ENCODE measurements at regions not wholly inside any gene's neighbourhood (a gene's known extent, or its start where the extent isn't known, plus 50 kb on each side); places are given as distances from the start of the nearest gene placed in this dataset.
"Not testable (repeated sequence)": the region's sequence is repeated elsewhere in the genome, so short reads cannot be mapped to it uniquely, and the experiment has no call there.

DNA sequence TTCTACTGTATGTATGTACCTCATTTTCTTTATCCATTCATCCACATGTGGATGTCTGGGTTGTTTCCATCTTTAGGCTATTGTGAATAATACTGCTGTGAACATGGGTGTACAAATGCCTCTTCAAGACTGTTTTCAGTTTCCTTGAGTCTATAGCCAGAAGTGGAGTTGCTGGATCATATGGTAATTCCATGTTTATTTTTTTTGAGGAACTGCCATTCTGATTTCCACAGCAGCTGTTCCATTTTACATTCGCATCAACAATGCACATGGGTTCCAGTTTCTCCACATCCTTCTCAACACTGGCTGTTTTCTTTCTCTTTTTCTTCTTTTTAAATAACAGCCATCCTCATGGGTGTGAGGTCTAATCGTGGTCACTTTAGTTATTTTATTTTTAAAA, 69.9 kb upstream of the CTBP2 start:
- no peak overlapping the region for H3K27ac ChIP-seq

DNA sequence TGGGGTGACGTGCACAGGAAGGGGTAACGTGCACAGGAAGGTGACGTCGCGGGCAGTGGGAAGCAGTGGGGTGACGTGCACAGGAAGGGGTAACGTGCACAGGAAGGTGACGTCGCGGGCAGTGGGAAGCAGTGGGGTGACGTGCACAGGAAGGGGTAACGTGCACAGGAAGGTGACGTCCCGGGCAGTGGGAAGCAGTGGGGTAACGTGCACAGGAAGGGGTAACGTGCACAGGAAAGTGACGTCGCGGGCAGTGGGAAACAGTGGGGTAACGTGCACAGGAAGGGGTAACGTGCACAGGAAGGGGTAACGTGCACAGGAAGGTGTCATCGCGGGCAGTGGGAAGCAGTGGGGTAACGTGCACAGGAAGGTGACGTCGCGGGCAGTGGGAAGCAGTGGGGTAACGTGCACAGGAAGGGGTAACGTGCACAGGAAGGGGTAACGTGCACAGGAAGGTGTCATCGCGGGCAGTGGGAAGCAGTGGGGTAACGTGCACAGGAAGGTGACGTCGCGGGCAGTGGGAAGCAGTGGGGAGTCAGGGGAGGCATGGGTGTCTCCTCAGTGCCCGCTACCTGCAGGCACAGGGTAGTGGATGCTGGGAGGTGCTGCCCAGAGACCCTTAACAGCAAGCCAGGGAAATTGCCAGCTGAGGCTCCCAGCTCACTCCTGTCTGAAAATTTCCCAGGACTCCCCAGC, 68.0 kb upstream of the CTBP2 start:
- not testable (repeated sequence) for H3K27ac ChIP-seq

More for the DNA sequence above, 69.9 kb upstream of the CTBP2 start:
- TF ChIP-seq, protein P1, sequence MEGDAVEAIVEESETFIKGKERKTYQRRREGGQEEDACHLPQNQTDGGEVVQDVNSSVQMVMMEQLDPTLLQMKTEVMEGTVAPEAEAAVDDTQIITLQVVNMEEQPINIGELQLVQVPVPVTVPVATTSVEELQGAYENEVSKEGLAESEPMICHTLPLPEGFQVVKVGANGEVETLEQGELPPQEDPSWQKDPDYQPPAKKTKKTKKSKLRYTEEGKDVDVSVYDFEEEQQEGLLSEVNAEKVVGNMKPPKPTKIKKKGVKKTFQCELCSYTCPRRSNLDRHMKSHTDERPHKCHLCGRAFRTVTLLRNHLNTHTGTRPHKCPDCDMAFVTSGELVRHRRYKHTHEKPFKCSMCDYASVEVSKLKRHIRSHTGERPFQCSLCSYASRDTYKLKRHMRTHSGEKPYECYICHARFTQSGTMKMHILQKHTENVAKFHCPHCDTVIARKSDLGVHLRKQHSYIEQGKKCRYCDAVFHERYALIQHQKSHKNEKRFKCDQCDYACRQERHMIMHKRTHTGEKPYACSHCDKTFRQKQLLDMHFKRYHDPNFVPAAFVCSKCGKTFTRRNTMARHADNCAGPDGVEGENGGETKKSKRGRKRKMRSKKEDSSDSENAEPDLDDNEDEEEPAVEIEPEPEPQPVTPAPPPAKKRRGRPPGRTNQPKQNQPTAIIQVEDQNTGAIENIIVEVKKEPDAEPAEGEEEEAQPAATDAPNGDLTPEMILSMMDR (conservative IDR thresholded peaks at IDR 0.05): no peak

DNA sequence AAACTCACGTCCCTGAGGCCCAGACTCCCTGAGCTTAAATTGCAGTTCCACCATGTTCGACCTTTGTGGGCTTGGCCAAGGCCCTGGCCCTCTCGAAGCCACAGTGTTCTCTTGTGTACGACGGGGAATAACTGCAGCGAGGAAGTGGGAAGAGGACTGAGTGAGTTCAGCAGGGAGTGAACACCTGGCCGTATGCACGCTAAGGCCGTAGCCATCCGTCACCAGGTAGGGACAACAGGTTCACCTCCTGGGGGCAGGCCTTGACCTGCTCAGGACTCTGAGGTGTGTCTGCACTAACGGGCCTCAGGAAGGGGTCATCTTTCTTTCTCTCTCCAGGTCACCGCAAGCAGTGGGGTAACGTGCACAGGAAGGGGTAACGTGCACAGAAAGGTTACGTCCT, 67.2 kb upstream of the CTBP2 start:
- TF ChIP-seq, protein P1 (conservative IDR thresholded peaks at IDR 0.05): no peak

DNA sequence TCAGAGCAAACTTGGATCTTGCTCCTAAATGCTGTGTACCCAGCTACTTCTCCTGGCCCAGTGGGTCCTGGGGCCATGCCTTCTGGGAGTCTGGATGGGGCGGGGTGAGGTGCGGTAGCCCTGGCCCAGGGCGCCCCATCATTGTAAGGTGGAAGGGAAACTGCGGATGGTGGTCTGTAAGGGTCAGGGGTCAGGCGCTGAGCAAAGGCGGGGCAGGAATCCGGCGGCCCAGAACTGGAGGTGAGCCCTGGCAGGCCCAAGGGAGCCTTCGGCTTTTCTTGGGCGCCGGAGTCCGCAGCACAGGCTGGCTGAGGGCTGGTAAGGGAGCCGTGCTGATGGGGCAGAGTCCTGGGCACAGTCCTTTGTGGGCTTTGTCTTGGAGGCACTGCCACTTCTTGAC, 66.5 kb upstream of the CTBP2 start:
- H3K27ac ChIP-seq: no peak overlapping the region
- TF ChIP-seq, protein P1 (conservative IDR thresholded peaks at IDR 0.05): no peak

More for the DNA sequence above, 67.2 kb upstream of the CTBP2 start:
- no peak overlapping the region for H3K27ac ChIP-seq

DNA sequence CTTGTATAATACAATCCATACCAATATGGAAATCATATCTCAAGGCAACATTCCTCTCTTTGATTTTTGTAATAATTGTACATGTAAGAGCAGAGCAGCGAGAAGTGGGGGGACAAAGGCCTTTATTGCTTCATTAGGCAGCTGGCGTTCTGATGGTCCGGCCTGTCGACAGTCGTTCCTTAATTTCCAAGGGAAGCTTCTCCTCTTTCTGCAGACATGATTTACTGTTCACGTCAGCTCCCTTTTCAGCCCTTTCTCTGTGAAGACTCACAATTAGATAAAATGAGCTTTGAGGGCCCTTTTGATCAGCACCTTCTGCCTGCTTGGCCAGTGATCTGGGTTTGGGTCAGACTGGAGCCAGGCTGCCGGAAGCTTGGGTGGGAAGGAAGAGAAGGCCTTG, 65.6 kb upstream of the CTBP2 start:
- no peak overlapping the region for H3K27ac ChIP-seq
- TF ChIP-seq, protein P1 (conservative IDR thresholded peaks at IDR 0.05): no peak

DNA sequence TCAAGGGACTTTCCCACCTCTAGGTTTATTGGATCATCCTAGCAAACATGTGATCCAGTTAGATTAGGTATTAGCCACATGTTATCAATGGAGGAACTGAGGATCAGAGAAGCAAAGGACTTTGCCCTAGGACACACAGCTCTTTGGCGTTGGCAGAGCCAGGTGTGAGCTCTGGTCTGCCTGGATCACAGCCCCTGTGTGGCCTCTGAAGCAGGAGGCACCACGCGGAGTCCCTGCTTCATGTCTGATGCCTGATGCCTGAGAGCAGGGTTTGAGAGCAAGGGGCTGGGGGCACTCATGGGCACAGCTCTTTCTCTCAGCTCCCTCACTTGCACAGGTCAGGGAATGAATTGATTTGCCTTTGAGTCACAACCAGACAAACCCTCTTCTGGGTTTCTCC, 64.7 kb upstream of the CTBP2 start:
- TF ChIP-seq, protein P1 (conservative IDR thresholded peaks at IDR 0.05): no peak
- H3K27ac ChIP-seq: no peak overlapping the region

DNA sequence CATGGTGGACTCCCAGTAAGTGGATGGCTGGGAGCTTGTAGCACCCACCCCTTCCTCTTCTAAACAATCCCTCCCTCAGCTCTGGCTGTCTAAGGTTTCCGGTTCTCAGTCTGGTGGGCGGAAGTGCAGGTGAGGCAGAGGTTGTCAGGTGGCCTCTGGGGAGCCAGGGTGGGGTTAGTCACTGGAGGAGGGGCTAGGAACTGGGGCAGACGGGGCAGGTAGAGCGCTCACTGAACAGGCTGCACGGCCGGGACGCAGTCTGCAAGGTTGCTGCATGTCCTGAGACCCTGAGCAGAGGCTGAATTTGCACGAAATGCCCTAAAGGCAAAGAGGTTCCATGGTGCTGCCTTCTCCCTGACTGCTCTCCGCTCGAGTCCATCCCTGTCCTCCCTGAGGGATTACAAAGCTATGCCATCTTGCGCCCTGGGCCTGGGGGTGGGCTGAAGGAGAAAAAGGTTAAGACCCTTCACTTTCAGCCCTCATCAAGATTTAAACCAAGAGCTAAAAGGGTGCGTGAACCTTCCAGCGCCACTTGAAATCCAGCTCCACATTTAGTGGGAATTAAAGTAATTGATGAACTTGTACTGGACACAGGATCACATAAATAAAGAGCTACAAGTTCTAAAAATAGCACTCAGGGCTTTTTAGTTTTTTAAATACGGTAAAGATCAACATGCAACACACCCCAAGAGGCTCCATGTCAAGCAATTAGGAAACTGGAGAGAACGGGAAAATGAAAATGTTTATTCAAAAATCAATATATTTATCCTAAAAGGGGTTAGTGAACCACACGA, 62.3 kb upstream of the CTBP2 start:
- TF ChIP-seq, protein P1 (conservative IDR thresholded peaks at IDR 0.05): no peak
- H3K27ac ChIP-seq: no peak overlapping the region

DNA sequence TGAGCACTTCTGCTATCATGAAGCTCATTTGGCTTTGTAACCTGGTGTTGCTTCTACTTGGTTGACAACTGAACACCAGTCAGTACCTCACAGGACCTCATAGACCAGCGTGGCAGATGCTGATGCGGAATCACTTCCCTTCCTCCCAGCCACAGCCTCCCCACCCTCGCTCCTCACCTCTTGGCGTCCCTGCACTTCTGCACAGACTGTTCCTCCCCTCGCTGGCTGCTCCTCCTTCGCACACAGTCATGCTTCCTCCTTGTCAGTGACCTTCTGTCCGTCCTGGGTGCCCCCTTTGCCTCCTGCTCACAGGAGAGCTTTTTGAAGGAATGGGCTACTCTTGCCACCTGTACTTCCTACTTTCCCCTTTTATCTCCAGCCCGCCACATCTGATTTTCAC, 61.4 kb upstream of the CTBP2 start:
- no peak overlapping the region for H3K27ac ChIP-seq
- TF ChIP-seq, protein P1 (conservative IDR thresholded peaks at IDR 0.05): no peak

Measured in VCaP (cell line).